Osteoblast (primary cell): ENCODE measurements at regions not wholly inside any gene's neighbourhood (a gene's known extent, or its start where the extent isn't known, plus 50 kb on each side); places are given as distances from the start of the nearest gene placed in this dataset.

Experiments used
- DNase-seq: peaks from one replicate; pipeline ENCODE4 v3.0.0; 2011; ENCODE audit warnings: low spot score, mixed read lengths; ENCODE audit not compliant: insufficient read length; ENCODE audit errors: missing footprints
- H2AFZ ChIP-seq: 2 replicates; pipeline ENCODE4 v1.6.0; 2011; ENCODE audit warnings: mild to moderate bottlenecking, low read length
- H3K27ac ChIP-seq: 2 replicates; pipeline ENCODE4 v1.5.1; 2011; ENCODE audit warnings: mild to moderate bottlenecking, low read depth, low read length, moderate library complexity
- H3K27me3 ChIP-seq: 2 replicates; pipeline ENCODE4 v1.6.0; 2012; ENCODE audit warnings: mild to moderate bottlenecking, control low read depth, inconsistent platforms, low read length, moderate library complexity; ENCODE audit not compliant: insufficient read depth
- H3K36me3 ChIP-seq: 2 replicates; pipeline ENCODE4 v1.5.1; 2011; ENCODE audit warnings: mild to moderate bottlenecking, low read length, control low read depth, moderate library complexity; ENCODE audit not compliant: insufficient read depth
- H3K4me1 ChIP-seq: 2 replicates; pipeline ENCODE4 v1.5.1; 2011; ENCODE audit warnings: mild to moderate bottlenecking, low read length, control low read depth, moderate library complexity; ENCODE audit not compliant: insufficient read depth
- H3K4me2 ChIP-seq: 2 replicates; pipeline ENCODE4 v1.6.0; 2011; ENCODE audit warnings: mild to moderate bottlenecking, low read length; ENCODE audit not compliant: insufficient read depth
- H3K4me3 ChIP-seq: fragments of 200-600 bp; sonication (generic); 3 replicates; pipeline ENCODE4 v1.5.1; 2012; ENCODE audit warnings: mild to moderate bottlenecking, low read length, inconsistent platforms; ENCODE audit not compliant: insufficient read depth
- H3K79me2 ChIP-seq: 2 replicates; pipeline ENCODE4 v1.6.0; 2012; ENCODE audit warnings: mild to moderate bottlenecking, low read length, control low read depth, inconsistent platforms; ENCODE audit not compliant: insufficient read depth
- H3K9me3 ChIP-seq: 2 replicates; pipeline ENCODE4 v1.5.1; 2011; ENCODE audit warnings: low read depth, low read length, control low read depth
- H4K20me1 ChIP-seq: 2 replicates; pipeline ENCODE4 v1.6.0; 2012; ENCODE audit warnings: mild to moderate bottlenecking, low read length, control low read depth; ENCODE audit not compliant: insufficient read depth
- CTCF ChIP-seq: IDR thresholded peaks from 2 replicates; pipeline ENCODE4 v1.5.1; 2011; ENCODE audit warnings: mild to moderate bottlenecking, low read depth, low read length, moderate library complexity; ENCODE audit errors: extremely low read depth

- H4K20me1 ChIP-seq: no peaks in the 10 kb centered on the region
- no peak for DNase-seq
- no peaks in the 10 kb centered on the region for H3K9me3 ChIP-seq
- no peak overlapping the region for H3K4me2 ChIP-seq
- TF ChIP-seq CTCF: no peak
- no peak overlapping the region for H3K27ac ChIP-seq
- H3K79me2 ChIP-seq: no peaks in the 10 kb centered on the region
- H3K4me3 ChIP-seq: no peak overlapping the region
- H3K36me3 ChIP-seq: no peaks in the 10 kb centered on the region
- no peaks in the 10 kb centered on the region for H3K4me1 ChIP-seq
- no peaks in the 10 kb centered on the region for H3K27me3 ChIP-seq
- no peak overlapping the region for H2AFZ ChIP-seq
Measured at GRCh38 chr5:40318395-40318794, 361.3 kb upstream of the PTGER4 start.

GRCh38 chr5:40317023-40317422 lies 362.7 kb upstream of the PTGER4 start:
- DNase-seq: no peak

GRCh38 chr5:40315126-40315525 lies 364.6 kb upstream of the PTGER4 start:
- no peak overlapping the region for H2AFZ ChIP-seq
- H3K9me3 ChIP-seq: no peaks in the 10 kb centered on the region
- no peak for TF ChIP-seq CTCF
- no peaks in the 10 kb centered on the region for H4K20me1 ChIP-seq
- H3K79me2 ChIP-seq: no peaks in the 10 kb centered on the region
- no peak overlapping the region for H3K4me2 ChIP-seq
- no peak overlapping the region for H3K27ac ChIP-seq
- H3K4me3 ChIP-seq: no peak overlapping the region
- H3K27me3 ChIP-seq: no peaks in the 10 kb centered on the region
- no peaks in the 10 kb centered on the region for H3K4me1 ChIP-seq
- DNase-seq: no peak
- no peaks in the 10 kb centered on the region for H3K36me3 ChIP-seq

More at GRCh38 chr5:40317023-40317422, 362.7 kb upstream of the PTGER4 start:
- no peaks in the 10 kb centered on the region for H4K20me1 ChIP-seq
- no peaks in the 10 kb centered on the region for H3K4me1 ChIP-seq
- no peaks in the 10 kb centered on the region for H3K79me2 ChIP-seq
- H3K4me3 ChIP-seq: no peak overlapping the region
- no peak overlapping the region for H3K4me2 ChIP-seq
- TF ChIP-seq CTCF: no peak
- H3K9me3 ChIP-seq: no peaks in the 10 kb centered on the region
- H3K27me3 ChIP-seq: no peaks in the 10 kb centered on the region
- no peak overlapping the region for H3K27ac ChIP-seq
- no peak overlapping the region for H2AFZ ChIP-seq
- H3K36me3 ChIP-seq: no peaks in the 10 kb centered on the region

GRCh38 chr5:40314275-40314674 lies 365.4 kb upstream of the PTGER4 start:
- Histone ChIP-seq H3K79me2 (no peaks in the 10 kb centered on the region), H3K27ac (no peak overlapping the region), H3K9me3 (no peaks in the 10 kb centered on the region), H4K20me1 (no peaks in the 10 kb centered on the region), H3K4me2 (no peak overlapping the region), H3K4me1 (no peaks in the 10 kb centered on the region), H3K36me3 (no peaks in the 10 kb centered on the region), H3K27me3 (no peaks in the 10 kb centered on the region), H2AFZ (no peak overlapping the region), H3K4me3 (no peak overlapping the region)
- no peak for DNase-seq
- no peak for TF ChIP-seq CTCF
